SK-N-SH (cell line): ENCODE measurements at regions not wholly inside any gene's neighbourhood (a gene's known extent, or its start where the extent isn't known, plus 50 kb on each side); places are given as distances from the start of the nearest gene placed in this dataset.

Source experiments
- CTCF ChIA-PET: fragments of 300-600, 350-600 bp; formaldehyde crosslinking; extraction: SDS; loops from one replicate; lab custom pipeline; 2021; lab: Yijun Ruan, JAX
- POLR2A ChIA-PET: fragments of 350-600 bp; sonication (Branson Sonifier 250); formaldehyde crosslinking; extraction: SDS; loops from one replicate; lab custom pipeline; 2020; ENCODE audit warnings: antibody characterized with exemption, inconsistent platforms; lab: Yijun Ruan, JAX
- DNase-seq: peaks from one replicate; pipeline ENCODE4 v3.0.0; 2012
- H2AFZ ChIP-seq: fragments of 200-600 bp; sonication (generic); 2 replicates; pipeline ENCODE4 v1.8.1; 2016; ENCODE audit warnings: antibody characterized with exemption, mild to moderate bottlenecking, low read depth
- H3F3A ChIP-seq: fragments of 200-600 bp; sonication (generic); replicated peaks from 2 replicates; pipeline ENCODE3; 2016; ENCODE audit warnings: antibody characterized with exemption, mild to moderate bottlenecking; ENCODE audit not compliant: insufficient read depth
- H3K27ac ChIP-seq, 2 experiments: fragments of 200-500 bp in 1 of 2; fragments of 200-600 bp in 1 of 2; sonication (Bioruptor generic) in 1 of 2; sonication (generic), shearing (Covaris generic) in 1 of 2; 2 replicates each; pipeline versions ENCODE4 v1.5.1 to v1.6.1; 2014 to 2016; ENCODE audit warnings: low read depth in 2 of 2, inconsistent platforms in 1 of 2, low read length in 1 of 2, mild to moderate bottlenecking in 1 of 2, mixed read lengths in 1 of 2
- H3K27me3 ChIP-seq: fragments of 200-600 bp; sonication (generic), shearing (Covaris generic); 2 replicates; pipeline ENCODE4 v1.6.1; 2016; ENCODE audit warnings: mixed run types; ENCODE audit not compliant: insufficient read depth
- H3K36me3 ChIP-seq, 2 experiments: fragments of 200-500 bp in 1 of 2; fragments of 200-600 bp in 1 of 2; sonication (Bioruptor generic) in 1 of 2; sonication (generic) in 1 of 2; replicated peaks in 1 of 2; 2 replicates each; pipeline versions ENCODE3 to v1.5.1; 2014 to 2016; ENCODE audit warnings: low read length in 1 of 2, mild to moderate bottlenecking in 1 of 2; ENCODE audit not compliant: insufficient read depth in 2 of 2, control insufficient read depth in 1 of 2
- H3K4me1 ChIP-seq, 2 experiments: fragments of 200-500 bp in 1 of 2; fragments of 200-600 bp in 1 of 2; sonication (Bioruptor generic) in 1 of 2; sonication (generic), shearing (Covaris generic) in 1 of 2; 2 replicates each; pipeline versions ENCODE4 v1.5.1 to v1.6.1; 2014 to 2016; ENCODE audit warnings: low read depth in 1 of 2, low read length in 1 of 2, mixed run types in 1 of 2; ENCODE audit not compliant: insufficient read depth in 2 of 2, control insufficient read depth in 1 of 2
- H3K4me2 ChIP-seq: fragments of 200-600 bp; sonication (generic), shearing (Covaris generic); 2 replicates; pipeline ENCODE4 v1.6.1; 2017; ENCODE audit warnings: mixed run types
- H3K4me3 ChIP-seq, 2 experiments: fragments of 200-500 bp in 1 of 2; fragments of 200-600 bp in 1 of 2; sonication (Bioruptor generic) in 1 of 2; sonication (generic), shearing (Covaris generic) in 1 of 2; 2 replicates each; pipeline versions ENCODE4 v1.5.1 to v1.8.1; 2014 to 2016; ENCODE audit warnings: low read depth in 2 of 2, inconsistent platforms in 1 of 2, low read length in 1 of 2, mild to moderate bottlenecking in 1 of 2, mixed read lengths in 1 of 2, moderate library complexity in 1 of 2
- H3K79me2 ChIP-seq: fragments of 200-600 bp; sonication (generic); 2 replicates; pipeline ENCODE4 v1.8.1; 2017; ENCODE audit warnings: mild to moderate bottlenecking; ENCODE audit not compliant: insufficient read depth
- H3K9ac ChIP-seq: fragments of 200-600 bp; sonication (generic); 2 replicates; pipeline ENCODE4 v1.6.1; 2017; ENCODE audit warnings: mixed run types
- H3K9me2 ChIP-seq: fragments of 200-600 bp; sonication (generic); 2 replicates; pipeline ENCODE4 v1.6.1; 2017; ENCODE audit warnings: mixed run types
- H3K9me3 ChIP-seq: fragments of 200-600 bp; sonication (generic); 2 replicates; pipeline ENCODE4 v1.6.1; 2017; ENCODE audit warnings: mixed run types, mild to moderate bottlenecking, moderate library complexity
- H4K20me1 ChIP-seq: fragments of 200-600 bp; sonication (generic); 2 replicates; pipeline ENCODE4 v1.6.1; 2017; ENCODE audit warnings: mild to moderate bottlenecking, mixed run types; ENCODE audit not compliant: insufficient read depth
- ELF1 ChIP-seq: IDR thresholded peaks from 2 replicates; pipeline ENCODE4 v1.4.0; 2012
- FOSL2 ChIP-seq: IDR thresholded peaks from 2 replicates; pipeline ENCODE4 v1.4.0; 2012; ENCODE audit warnings: low read depth, mild to moderate bottlenecking, moderate library complexity, borderline replicate concordance
- MEF2A ChIP-seq: IDR thresholded peaks from 2 replicates; pipeline ENCODE4 v1.4.0; 2012; ENCODE audit warnings: low read depth, borderline replicate concordance
- MXI1 ChIP-seq: IDR thresholded peaks from 2 replicates; pipeline ENCODE4 v1.6.1; 2012; ENCODE audit warnings: mild to moderate bottlenecking, low read depth, low read length, improper control_type of control experiment
- NFIC ChIP-seq: IDR thresholded peaks from 2 replicates; pipeline ENCODE4 v1.4.0; 2012; ENCODE audit warnings: borderline replicate concordance
- NRF1 ChIP-seq: IDR thresholded peaks from 2 replicates; pipeline ENCODE4 v1.6.1; 2012; ENCODE audit warnings: low read depth, mild to moderate bottlenecking, low read length
- POLR2AphosphoS5 ChIP-seq: IDR thresholded peaks from 2 replicates; pipeline ENCODE4 v1.6.1; 2012; ENCODE audit warnings: low read depth, low read length
- RAD21 ChIP-seq: IDR thresholded peaks from 2 replicates; pipeline ENCODE4 v1.6.1; 2012; ENCODE audit warnings: mild to moderate bottlenecking, low read length
- RCOR1 ChIP-seq: fragments of 150-350 bp; IDR thresholded peaks from 2 replicates; pipeline ENCODE4 v1.6.1; 2017; ENCODE audit warnings: antibody characterized with exemption, low read length
- RXRA ChIP-seq: IDR thresholded peaks from 2 replicates; pipeline ENCODE4 v1.4.0; 2012; ENCODE audit warnings: low read depth, mild to moderate bottlenecking, borderline replicate concordance
- SIN3A ChIP-seq: IDR thresholded peaks from 2 replicates; pipeline ENCODE4 v1.6.1; 2012; ENCODE audit warnings: low read depth, mild to moderate bottlenecking, low read length, moderate library complexity, borderline replicate concordance
- SMC3 ChIP-seq: IDR thresholded peaks from 2 replicates; pipeline ENCODE4 v1.6.1; 2012; ENCODE audit warnings: low read depth, low read length, improper control_type of control experiment
- TAF1 ChIP-seq: IDR thresholded peaks from 2 replicates; pipeline ENCODE4 v1.6.1; 2012; ENCODE audit warnings: low read depth, mild to moderate bottlenecking, low read length, moderate library complexity, borderline replicate concordance
- TEAD4 ChIP-seq: IDR thresholded peaks from 2 replicates; pipeline ENCODE4 v1.4.0; 2012; ENCODE audit warnings: mild to moderate bottlenecking, borderline replicate concordance; ENCODE audit not compliant: insufficient read depth
- YY1 ChIP-seq: IDR thresholded peaks from 2 replicates; pipeline ENCODE4 v1.4.0; 2012; ENCODE audit warnings: low read depth, mild to moderate bottlenecking
- ZBTB33 ChIP-seq: IDR thresholded peaks from 2 replicates; pipeline ENCODE4 v1.4.0; 2012; ENCODE audit warnings: low read depth, borderline replicate concordance
- WGBS: methylation state at CpG from one replicate; pipeline ENCODE4 v1.1.6; 2017; ENCODE audit warnings: low lambda C conversion rate; 5-methylcytosine and 5-hydroxymethylcytosine counted together
- TF ChIP-seq, protein P1 (sequence below): fragments of 200-600 bp; sonication (generic); IDR thresholded peaks from 2 replicates; pipeline ENCODE4 v1.6.1; 2017; ENCODE audit warnings: antibody characterized with exemption, mild to moderate bottlenecking, moderate library complexity
- TF ChIP-seq, protein P2 (sequence below): IDR thresholded peaks from 2 replicates; pipeline ENCODE4 v1.4.0; 2012; ENCODE audit warnings: low read depth, borderline replicate concordance
- TF ChIP-seq, protein P3 (sequence below): fragments of 150-350 bp; IDR thresholded peaks from 2 replicates; pipeline ENCODE4 v1.6.1; 2016; ENCODE audit warnings: mild to moderate bottlenecking, low read depth, low read length
- TF ChIP-seq, protein P4 (sequence below): IDR thresholded peaks from 2 replicates; pipeline ENCODE4; 2012
- TF ChIP-seq, protein P5 (sequence below): IDR thresholded peaks from 2 replicates; pipeline ENCODE4 v1.6.1; 2012; ENCODE audit warnings: mild to moderate bottlenecking, low read depth, low read length, moderate library complexity

DNA sequence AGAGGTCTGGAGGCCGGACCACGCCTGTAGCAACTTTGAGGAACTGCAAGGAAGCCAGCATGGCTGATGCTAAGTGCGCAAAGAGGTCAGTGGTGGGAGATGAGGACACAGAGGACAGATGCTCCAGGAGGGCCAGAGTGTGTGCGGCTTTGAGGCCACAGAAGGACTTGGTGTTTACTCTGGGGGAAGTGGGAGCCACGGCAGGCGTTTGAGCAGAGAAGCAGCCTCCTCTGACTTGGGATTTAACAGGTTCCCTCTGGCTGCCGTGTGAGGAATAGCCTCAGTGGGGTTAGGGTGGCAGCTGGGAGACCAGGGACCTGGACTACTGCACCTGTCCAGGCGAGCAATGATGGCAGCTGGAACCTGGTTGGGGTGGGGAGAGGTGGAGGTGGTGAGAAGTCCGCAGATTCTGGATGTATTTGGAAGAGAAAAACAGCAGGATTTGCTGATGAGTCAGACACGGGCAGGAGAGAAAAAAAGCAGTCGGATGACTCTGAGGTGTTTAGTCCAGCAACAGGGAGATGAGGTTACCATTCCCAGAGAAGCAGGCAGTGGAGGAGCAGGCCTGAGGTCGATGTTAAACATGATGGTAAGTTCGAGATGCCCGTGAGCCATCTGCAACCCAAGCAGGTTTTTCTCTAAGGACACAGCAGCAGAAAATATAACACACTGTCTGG lies 143.5 kb downstream of the SCARB1 start (continued):
- TF ChIP-seq, protein P1, sequence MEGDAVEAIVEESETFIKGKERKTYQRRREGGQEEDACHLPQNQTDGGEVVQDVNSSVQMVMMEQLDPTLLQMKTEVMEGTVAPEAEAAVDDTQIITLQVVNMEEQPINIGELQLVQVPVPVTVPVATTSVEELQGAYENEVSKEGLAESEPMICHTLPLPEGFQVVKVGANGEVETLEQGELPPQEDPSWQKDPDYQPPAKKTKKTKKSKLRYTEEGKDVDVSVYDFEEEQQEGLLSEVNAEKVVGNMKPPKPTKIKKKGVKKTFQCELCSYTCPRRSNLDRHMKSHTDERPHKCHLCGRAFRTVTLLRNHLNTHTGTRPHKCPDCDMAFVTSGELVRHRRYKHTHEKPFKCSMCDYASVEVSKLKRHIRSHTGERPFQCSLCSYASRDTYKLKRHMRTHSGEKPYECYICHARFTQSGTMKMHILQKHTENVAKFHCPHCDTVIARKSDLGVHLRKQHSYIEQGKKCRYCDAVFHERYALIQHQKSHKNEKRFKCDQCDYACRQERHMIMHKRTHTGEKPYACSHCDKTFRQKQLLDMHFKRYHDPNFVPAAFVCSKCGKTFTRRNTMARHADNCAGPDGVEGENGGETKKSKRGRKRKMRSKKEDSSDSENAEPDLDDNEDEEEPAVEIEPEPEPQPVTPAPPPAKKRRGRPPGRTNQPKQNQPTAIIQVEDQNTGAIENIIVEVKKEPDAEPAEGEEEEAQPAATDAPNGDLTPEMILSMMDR, result peak; percentile 46
- TF ChIP-seq, protein P2, sequence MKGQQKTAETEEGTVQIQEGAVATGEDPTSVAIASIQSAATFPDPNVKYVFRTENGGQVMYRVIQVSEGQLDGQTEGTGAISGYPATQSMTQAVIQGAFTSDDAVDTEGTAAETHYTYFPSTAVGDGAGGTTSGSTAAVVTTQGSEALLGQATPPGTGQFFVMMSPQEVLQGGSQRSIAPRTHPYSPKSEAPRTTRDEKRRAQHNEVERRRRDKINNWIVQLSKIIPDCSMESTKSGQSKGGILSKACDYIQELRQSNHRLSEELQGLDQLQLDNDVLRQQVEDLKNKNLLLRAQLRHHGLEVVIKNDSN, result no peak
- TF ChIP-seq RCOR1 (no peak), SMC3 (peak; percentile 29; the same call in 1 of the 2 replicates), MEF2A (no peak), POLR2AphosphoS5 (no peak), MXI1 (no peak), RXRA (no peak), RAD21 (no peak; the same call in none of the 2 replicates), ELF1 (no peak), TAF1 (no peak), NFIC (no peak), TEAD4 (no peak), YY1 (no peak), FOSL2 (peak; percentile 85; the same call in 1 of the 2 replicates)
- TF ChIP-seq, protein P3, sequence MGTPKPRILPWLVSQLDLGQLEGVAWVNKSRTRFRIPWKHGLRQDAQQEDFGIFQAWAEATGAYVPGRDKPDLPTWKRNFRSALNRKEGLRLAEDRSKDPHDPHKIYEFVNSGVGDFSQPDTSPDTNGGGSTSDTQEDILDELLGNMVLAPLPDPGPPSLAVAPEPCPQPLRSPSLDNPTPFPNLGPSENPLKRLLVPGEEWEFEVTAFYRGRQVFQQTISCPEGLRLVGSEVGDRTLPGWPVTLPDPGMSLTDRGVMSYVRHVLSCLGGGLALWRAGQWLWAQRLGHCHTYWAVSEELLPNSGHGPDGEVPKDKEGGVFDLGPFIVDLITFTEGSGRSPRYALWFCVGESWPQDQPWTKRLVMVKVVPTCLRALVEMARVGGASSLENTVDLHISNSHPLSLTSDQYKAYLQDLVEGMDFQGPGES, result no peak
- TF ChIP-seq, protein P4, sequence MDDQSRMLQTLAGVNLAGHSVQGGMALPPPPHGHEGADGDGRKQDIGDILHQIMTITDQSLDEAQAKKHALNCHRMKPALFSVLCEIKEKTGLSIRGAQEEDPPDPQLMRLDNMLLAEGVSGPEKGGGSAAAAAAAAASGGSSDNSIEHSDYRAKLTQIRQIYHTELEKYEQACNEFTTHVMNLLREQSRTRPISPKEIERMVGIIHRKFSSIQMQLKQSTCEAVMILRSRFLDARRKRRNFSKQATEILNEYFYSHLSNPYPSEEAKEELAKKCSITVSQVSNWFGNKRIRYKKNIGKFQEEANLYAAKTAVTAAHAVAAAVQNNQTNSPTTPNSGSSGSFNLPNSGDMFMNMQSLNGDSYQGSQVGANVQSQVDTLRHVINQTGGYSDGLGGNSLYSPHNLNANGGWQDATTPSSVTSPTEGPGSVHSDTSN, result no peak

DNA sequence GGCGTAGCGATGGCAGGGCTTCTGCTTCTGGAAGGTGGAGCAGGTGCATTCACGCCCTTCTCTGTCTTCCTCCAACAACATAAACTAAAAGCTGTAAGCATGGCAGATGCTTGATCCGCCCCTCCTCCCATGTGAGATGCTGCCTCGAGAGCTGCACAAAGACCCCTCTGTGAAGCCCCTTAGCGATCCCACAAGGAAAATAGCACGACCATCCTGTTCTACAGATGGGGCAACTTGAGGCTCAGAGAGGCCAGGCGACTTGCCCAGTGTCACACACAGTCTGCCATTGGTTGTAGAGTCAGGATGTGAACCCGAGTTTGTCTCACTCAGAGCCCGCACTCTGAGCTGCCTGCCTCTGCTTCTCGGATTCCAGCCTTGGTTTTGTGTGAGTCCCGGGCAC lies 144.4 kb downstream of the SCARB1 start:
- Histone ChIP-seq H3K79me2 (no peaks in the 10 kb centered on the region), H3K4me1 (peaks cover 14 to 39% of the 10 kb centered on the region in 2 experiments; a peak in 3 of 4 replicates), H3K4me3 (no peak overlapping the region), H3K4me2 (no peak overlapping the region), H2AFZ (no peak overlapping the region), H3K9me3 (no peaks in the 10 kb centered on the region), H3K36me3 (no peaks in the 10 kb centered on the region), H3K27ac (peak overlapping the region in 1 of 2 experiments; percentile 41; a peak in 1 of 4 replicates), H3K27me3 (no peaks in the 10 kb centered on the region), H4K20me1 (no peaks in the 10 kb centered on the region), H3K9ac (no peak overlapping the region), H3K9me2 (no peaks in the 10 kb centered on the region), H3F3A (peaks cover 16% of the 10 kb centered on the region)
- ChIA-PET POLR2A (interaction anchor here (0.9 kb wide), 1 partner anchor 175 kb away, joined by 3 read pairs; no protein-coding TSS in a partner anchor), CTCF (interaction anchor here (1.1 kb wide), 1 partner anchor 13 kb away, joined by 3 read pairs; no protein-coding TSS in a partner anchor)
- no peak for DNase-seq
- 94% methylated on average over 10 of the region's 12 CpGs for WGBS
- no peak for TF ChIP-seq RAD21
- TF ChIP-seq YY1, result no peak
- TF ChIP-seq, protein P5, sequence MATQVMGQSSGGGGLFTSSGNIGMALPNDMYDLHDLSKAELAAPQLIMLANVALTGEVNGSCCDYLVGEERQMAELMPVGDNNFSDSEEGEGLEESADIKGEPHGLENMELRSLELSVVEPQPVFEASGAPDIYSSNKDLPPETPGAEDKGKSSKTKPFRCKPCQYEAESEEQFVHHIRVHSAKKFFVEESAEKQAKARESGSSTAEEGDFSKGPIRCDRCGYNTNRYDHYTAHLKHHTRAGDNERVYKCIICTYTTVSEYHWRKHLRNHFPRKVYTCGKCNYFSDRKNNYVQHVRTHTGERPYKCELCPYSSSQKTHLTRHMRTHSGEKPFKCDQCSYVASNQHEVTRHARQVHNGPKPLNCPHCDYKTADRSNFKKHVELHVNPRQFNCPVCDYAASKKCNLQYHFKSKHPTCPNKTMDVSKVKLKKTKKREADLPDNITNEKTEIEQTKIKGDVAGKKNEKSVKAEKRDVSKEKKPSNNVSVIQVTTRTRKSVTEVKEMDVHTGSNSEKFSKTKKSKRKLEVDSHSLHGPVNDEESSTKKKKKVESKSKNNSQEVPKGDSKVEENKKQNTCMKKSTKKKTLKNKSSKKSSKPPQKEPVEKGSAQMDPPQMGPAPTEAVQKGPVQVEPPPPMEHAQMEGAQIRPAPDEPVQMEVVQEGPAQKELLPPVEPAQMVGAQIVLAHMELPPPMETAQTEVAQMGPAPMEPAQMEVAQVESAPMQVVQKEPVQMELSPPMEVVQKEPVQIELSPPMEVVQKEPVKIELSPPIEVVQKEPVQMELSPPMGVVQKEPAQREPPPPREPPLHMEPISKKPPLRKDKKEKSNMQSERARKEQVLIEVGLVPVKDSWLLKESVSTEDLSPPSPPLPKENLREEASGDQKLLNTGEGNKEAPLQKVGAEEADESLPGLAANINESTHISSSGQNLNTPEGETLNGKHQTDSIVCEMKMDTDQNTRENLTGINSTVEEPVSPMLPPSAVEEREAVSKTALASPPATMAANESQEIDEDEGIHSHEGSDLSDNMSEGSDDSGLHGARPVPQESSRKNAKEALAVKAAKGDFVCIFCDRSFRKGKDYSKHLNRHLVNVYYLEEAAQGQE, result no peak
- TF ChIP-seq SIN3A, result no peak
- no peak for TF ChIP-seq NRF1
- no peak for TF ChIP-seq FOSL2
- TF ChIP-seq MXI1, result no peak
- no peak for TF ChIP-seq ZBTB33
